ENCODE measurements at regions not wholly inside any gene's neighbourhood (a gene's known extent, or its start where the extent isn't known, plus 50 kb on each side); places are given as distances from the start of the nearest gene placed in this dataset.

DNA sequence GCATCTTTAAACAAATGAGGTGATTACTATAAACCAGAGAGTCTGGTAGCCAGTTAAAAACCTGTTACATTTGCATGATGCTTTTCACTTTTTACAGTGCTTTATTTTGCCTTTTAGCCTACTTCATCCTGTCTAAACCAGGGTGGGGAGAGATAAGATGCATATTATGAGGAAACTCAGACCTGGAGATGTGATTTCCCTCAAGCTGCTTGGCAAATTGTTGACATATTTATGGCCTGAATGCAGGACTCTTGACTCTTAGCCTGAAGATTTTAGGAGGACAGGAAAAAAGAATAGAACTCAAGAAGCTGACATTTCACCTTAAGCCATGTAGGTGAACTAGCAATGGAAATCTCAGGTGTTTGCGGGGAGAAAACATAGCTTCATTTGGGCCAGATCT lies 202.8 kb downstream of the NMUR2 start (continued):
- no peak for TF ChIP-seq IRF4 (IDR thresholded peaks at IDR 0.05; ENCODE audit: low read depth, low read length)
- TF ChIP-seq, protein P1, sequence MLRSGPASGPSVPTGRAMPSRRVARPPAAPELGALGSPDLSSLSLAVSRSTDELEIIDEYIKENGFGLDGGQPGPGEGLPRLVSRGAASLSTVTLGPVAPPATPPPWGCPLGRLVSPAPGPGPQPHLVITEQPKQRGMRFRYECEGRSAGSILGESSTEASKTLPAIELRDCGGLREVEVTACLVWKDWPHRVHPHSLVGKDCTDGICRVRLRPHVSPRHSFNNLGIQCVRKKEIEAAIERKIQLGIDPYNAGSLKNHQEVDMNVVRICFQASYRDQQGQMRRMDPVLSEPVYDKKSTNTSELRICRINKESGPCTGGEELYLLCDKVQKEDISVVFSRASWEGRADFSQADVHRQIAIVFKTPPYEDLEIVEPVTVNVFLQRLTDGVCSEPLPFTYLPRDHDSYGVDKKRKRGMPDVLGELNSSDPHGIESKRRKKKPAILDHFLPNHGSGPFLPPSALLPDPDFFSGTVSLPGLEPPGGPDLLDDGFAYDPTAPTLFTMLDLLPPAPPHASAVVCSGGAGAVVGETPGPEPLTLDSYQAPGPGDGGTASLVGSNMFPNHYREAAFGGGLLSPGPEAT (IDR thresholded peaks at IDR 0.05; ENCODE audit: low read depth) = no peak
- no peak for TF ChIP-seq HDAC2 (IDR thresholded peaks at IDR 0.05)
- TF ChIP-seq, protein P2, sequence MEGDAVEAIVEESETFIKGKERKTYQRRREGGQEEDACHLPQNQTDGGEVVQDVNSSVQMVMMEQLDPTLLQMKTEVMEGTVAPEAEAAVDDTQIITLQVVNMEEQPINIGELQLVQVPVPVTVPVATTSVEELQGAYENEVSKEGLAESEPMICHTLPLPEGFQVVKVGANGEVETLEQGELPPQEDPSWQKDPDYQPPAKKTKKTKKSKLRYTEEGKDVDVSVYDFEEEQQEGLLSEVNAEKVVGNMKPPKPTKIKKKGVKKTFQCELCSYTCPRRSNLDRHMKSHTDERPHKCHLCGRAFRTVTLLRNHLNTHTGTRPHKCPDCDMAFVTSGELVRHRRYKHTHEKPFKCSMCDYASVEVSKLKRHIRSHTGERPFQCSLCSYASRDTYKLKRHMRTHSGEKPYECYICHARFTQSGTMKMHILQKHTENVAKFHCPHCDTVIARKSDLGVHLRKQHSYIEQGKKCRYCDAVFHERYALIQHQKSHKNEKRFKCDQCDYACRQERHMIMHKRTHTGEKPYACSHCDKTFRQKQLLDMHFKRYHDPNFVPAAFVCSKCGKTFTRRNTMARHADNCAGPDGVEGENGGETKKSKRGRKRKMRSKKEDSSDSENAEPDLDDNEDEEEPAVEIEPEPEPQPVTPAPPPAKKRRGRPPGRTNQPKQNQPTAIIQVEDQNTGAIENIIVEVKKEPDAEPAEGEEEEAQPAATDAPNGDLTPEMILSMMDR (IDR thresholded peaks at IDR 0.05 in 2 of 3, conservative IDR thresholded peaks at IDR 0.05 in 1 of 3; ENCODE audit: control insufficient read depth in 2 of 3, extremely low read depth in 1 of 3, insufficient read depth in 1 of 3, low read depth in 3 of 3, low read length in 3 of 3) = no peak
- no peak for TF ChIP-seq ZNF274 (IDR thresholded peaks at IDR 0.05; ENCODE audit: insufficient read depth, insufficient read length)
- TF ChIP-seq, protein P3, sequence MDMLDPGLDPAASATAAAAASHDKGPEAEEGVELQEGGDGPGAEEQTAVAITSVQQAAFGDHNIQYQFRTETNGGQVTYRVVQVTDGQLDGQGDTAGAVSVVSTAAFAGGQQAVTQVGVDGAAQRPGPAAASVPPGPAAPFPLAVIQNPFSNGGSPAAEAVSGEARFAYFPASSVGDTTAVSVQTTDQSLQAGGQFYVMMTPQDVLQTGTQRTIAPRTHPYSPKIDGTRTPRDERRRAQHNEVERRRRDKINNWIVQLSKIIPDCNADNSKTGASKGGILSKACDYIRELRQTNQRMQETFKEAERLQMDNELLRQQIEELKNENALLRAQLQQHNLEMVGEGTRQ (IDR thresholded peaks at IDR 0.05; ENCODE audit: borderline replicate concordance, low read depth, low read length) = no peak
- TF ChIP-seq, protein P4, sequence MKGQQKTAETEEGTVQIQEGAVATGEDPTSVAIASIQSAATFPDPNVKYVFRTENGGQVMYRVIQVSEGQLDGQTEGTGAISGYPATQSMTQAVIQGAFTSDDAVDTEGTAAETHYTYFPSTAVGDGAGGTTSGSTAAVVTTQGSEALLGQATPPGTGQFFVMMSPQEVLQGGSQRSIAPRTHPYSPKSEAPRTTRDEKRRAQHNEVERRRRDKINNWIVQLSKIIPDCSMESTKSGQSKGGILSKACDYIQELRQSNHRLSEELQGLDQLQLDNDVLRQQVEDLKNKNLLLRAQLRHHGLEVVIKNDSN (IDR thresholded peaks at IDR 0.05; ENCODE audit: borderline replicate concordance, extremely low read length, insufficient read depth, low read depth, low read length) = no peak
